Kasumi-1 (cell line): ENCODE measurements at regions not wholly inside any gene's neighbourhood (a gene's known extent, or its start where the extent isn't known, plus 50 kb on each side); places are given as distances from the start of the nearest gene placed in this dataset.
A peak's percentile ranks its signal among the peaks of the same experiment; 100 is the strongest.

Experiments used
- DNase-seq, 2 experiments: peaks; one replicate each; lab custom pipeline; 2025; lab: John Stamatoyannopoulos, UW

- DNase-seq, result no peak
Measured at GRCh38 chr11:91956711-91957110, 267.9 kb upstream of the FAT3 start.

GRCh38 chr11:91955206-91955605 lies 269.4 kb upstream of the FAT3 start:
- no peak for DNase-seq

- no peak for DNase-seq
Measured at GRCh38 chr11:91952056-91952455, 272.6 kb upstream of the FAT3 start.

- DNase-seq, result no peak
Measured at GRCh38 chr11:91947215-91947820, 277.3 kb upstream of the FAT3 start.

GRCh38 chr11:91946397-91946951 lies 278.1 kb upstream of the FAT3 start:
- no peak for DNase-seq

- DNase-seq, result no peak
Measured at GRCh38 chr11:91935120-91935519, 289.5 kb upstream of the FAT3 start.

GRCh38 chr11:91932151-91932821 lies 292.3 kb upstream of the FAT3 start:
- no peak for DNase-seq

- DNase-seq, result no peak
Measured at GRCh38 chr11:91927448-91927847, 297.2 kb upstream of the FAT3 start.

GRCh38 chr11:91926965-91927364 lies 297.7 kb upstream of the FAT3 start:
- DNase-seq, result no peak

GRCh38 chr11:91922846-91923245 lies 301.8 kb upstream of the FAT3 start:
- DNase-seq, result no peak

GRCh38 chr11:91921974-91922373 lies 302.6 kb upstream of the FAT3 start:
- no peak for DNase-seq

GRCh38 chr11:91913407-91913806 lies 311.2 kb upstream of the FAT3 start:
- DNase-seq, result peak; percentile 4 to 16

GRCh38 chr11:91912322-91912721 lies 312.3 kb upstream of the FAT3 start:
- no peak for DNase-seq

- no peak for DNase-seq
Measured at GRCh38 chr11:91906871-91907624, 317.6 kb upstream of the FAT3 start.

- DNase-seq, result no peak
Measured at GRCh38 chr11:91904792-91905785, 319.5 kb upstream of the FAT3 start.

GRCh38 chr11:91902312-91902711 lies 322.3 kb upstream of the FAT3 start:
- DNase-seq, result no peak

- no peak for DNase-seq
Measured at GRCh38 chr11:91880660-91881059, 344.0 kb upstream of the FAT3 start.

- no peak for DNase-seq
Measured at GRCh38 chr11:91876746-91877145, 347.9 kb upstream of the FAT3 start.

- DNase-seq, result no peak
Measured at GRCh38 chr11:91872243-91872642, 352.4 kb upstream of the FAT3 start.

GRCh38 chr11:91871791-91872190 lies 352.8 kb upstream of the FAT3 start:
- peak; percentile 19 to 42 for DNase-seq

GRCh38 chr11:91871048-91871447 lies 353.6 kb upstream of the FAT3 start:
- no peak for DNase-seq

- no peak for DNase-seq
Measured at GRCh38 chr11:91869686-91870085, 354.9 kb upstream of the FAT3 start.
